ENCODE measurements at regions not wholly inside any gene's neighbourhood (a gene's known extent, or its start where the extent isn't known, plus 50 kb on each side); places are given as distances from the start of the nearest gene placed in this dataset.

- no peak for DNase-seq (ENCODE audit: low read depth, low spot score)
- H3K27ac ChIP-seq = no peak overlapping the region
Measured at GRCh38 chr2:185891403-185891802, 152.8 kb downstream of the FSIP2 start.

- DNase-seq (ENCODE audit: low read depth, low spot score) = no peak
- no peak overlapping the region for H3K27ac ChIP-seq
Measured at GRCh38 chr2:185891804-185892411, 153.3 kb downstream of the FSIP2 start.

- DNase-seq (ENCODE audit: low read depth, low spot score) = no peak
- H3K27ac ChIP-seq = no peak overlapping the region
Measured at GRCh38 chr2:185892484-185892883, 153.9 kb downstream of the FSIP2 start.

- no peak for DNase-seq (ENCODE audit: low read depth, low spot score)
- no peak overlapping the region for H3K27ac ChIP-seq
Measured at GRCh38 chr2:185894223-185894622, 155.6 kb downstream of the FSIP2 start.

- no peak overlapping the region for H3K27ac ChIP-seq
- DNase-seq (ENCODE audit: low read depth, low spot score) = no peak
Measured at GRCh38 chr2:185895828-185896693, 157.5 kb downstream of the FSIP2 start.

- H3K27ac ChIP-seq = no peak overlapping the region
- no peak for DNase-seq (ENCODE audit: low read depth, low spot score)
Measured at GRCh38 chr2:185899366-185899765, 160.8 kb downstream of the FSIP2 start.

GRCh38 chr2:185919155-185919554 lies 180.6 kb downstream of the FSIP2 start:
- no peak for DNase-seq (ENCODE audit: low read depth, low spot score)
- no peak overlapping the region for H3K27ac ChIP-seq

GRCh38 chr2:185921048-185921756 lies 182.6 kb downstream of the FSIP2 start:
- no peak overlapping the region for H3K27ac ChIP-seq
- DNase-seq (ENCODE audit: low read depth, low spot score) = peak; percentile 39

GRCh38 chr2:185934232-185934631 lies 195.6 kb downstream of the FSIP2 start:
- no peak overlapping the region for H3K27ac ChIP-seq
- no peak for DNase-seq (ENCODE audit: low read depth, low spot score)

GRCh38 chr2:185939858-185940257 lies 201.3 kb downstream of the FSIP2 start:
- H3K27ac ChIP-seq = no peak overlapping the region
- no peak for DNase-seq (ENCODE audit: low read depth, low spot score)

GRCh38 chr2:185942855-185943254 lies 204.3 kb downstream of the FSIP2 start:
- DNase-seq (ENCODE audit: low read depth, low spot score) = no peak

GRCh38 chr2:185947722-185948121 lies 209.1 kb downstream of the FSIP2 start:
- DNase-seq (ENCODE audit: low read depth, low spot score) = no peak
- no peak overlapping the region for H3K27ac ChIP-seq

More at GRCh38 chr2:185942855-185943254, 204.3 kb downstream of the FSIP2 start:
- no peak overlapping the region for H3K27ac ChIP-seq

- H3K27ac ChIP-seq = no peak overlapping the region
- peak; percentile 14 for DNase-seq (ENCODE audit: low read depth, low spot score)
Measured at GRCh38 chr2:185952100-185952499, 213.5 kb downstream of the FSIP2 start.

GRCh38 chr2:185954389-185954788 lies 215.8 kb downstream of the FSIP2 start:
- no peak overlapping the region for H3K27ac ChIP-seq
- DNase-seq (ENCODE audit: low read depth, low spot score) = no peak

GRCh38 chr2:185955050-185955449 lies 216.4 kb downstream of the FSIP2 start:
- DNase-seq (ENCODE audit: low read depth, low spot score) = no peak

GRCh38 chr2:185967335-185967734 lies 228.7 kb downstream of the FSIP2 start:
- no peak for DNase-seq (ENCODE audit: low read depth, low spot score)
- no peak overlapping the region for H3K27ac ChIP-seq

More at GRCh38 chr2:185955050-185955449, 216.4 kb downstream of the FSIP2 start:
- H3K27ac ChIP-seq = no peak overlapping the region

GRCh38 chr2:185970148-185970852 lies 231.7 kb downstream of the FSIP2 start:
- no peak for DNase-seq (ENCODE audit: low read depth, low spot score)
- peak overlapping the region; percentile 65 for H3K27ac ChIP-seq

- peak; percentile 86 for DNase-seq (ENCODE audit: low read depth, low spot score)
- H3K27ac ChIP-seq = peak overlapping the region; percentile 95
Measured at GRCh38 chr2:185978634-185979407, 240.2 kb downstream of the FSIP2 start.

- H3K27ac ChIP-seq = peak overlapping the region; percentile 95
- DNase-seq (ENCODE audit: low read depth, low spot score) = peak; percentile 92
Measured at GRCh38 chr2:185979546-185980071, 241.0 kb downstream of the FSIP2 start.

Measured in epithelial cell of prostate (primary cell).